ENCODE measurements at regions not wholly inside any gene's neighbourhood (a gene's known extent, or its start where the extent isn't known, plus 50 kb on each side); places are given as distances from the start of the nearest gene placed in this dataset.

DNA sequence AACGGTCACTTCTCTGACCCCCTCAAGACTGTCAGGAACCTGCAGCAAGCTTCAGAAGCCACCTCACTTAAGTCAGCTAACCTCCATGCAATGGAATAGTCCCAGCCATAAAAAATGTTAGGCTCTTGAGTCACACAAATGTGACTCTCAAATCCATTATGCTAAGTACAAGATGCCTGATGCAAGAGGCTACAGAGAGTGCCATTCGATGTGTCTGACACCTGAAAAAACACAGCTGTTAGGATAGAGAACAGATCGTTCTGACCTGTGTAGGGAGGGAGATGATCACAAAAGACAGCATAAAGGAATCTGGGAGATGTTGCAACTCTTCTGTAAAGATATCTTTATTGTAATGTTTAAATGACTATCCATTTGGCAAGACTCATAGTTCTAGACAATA is 712.4 kb downstream of the TBC1D22A start:
- DNase-seq: no peak

DNA sequence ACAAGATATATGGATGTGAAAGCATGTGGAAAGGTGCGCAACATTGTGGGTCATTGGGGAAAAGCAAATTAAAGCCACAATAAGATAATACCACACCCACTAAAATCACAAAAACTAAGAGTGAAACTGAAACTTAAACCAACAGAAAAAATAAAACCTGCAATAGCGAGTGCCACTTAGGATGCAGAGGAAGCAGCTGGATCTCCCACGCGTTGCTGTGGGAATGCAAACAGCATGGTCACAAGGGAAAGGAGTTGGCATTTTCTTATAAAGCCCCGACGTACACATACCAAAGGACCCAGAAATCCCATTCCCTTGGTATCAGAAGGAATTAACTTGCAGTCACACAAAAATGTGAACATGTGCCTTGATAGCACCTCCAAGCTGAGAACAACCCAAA is 712.0 kb downstream of the TBC1D22A start:
- no peak for DNase-seq

DNA sequence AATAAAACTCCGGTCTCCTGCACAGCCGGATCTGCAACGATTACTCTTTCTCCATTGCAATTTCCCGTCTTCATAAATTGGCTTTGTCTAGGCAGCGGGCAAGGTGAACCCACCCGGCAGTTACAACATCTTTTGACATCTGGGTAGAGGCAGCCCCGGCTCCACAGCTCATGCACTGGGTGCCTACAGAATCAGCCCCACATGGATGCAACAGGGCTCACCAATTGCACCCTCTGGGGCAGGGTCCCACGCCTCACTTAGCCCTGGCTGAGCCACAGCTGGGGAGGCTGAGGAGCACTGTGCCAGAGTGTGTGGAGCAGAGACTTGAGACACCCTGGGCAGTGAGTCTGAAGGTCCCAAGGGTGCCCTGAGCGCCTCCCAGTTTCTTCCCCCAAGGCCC is 710.2 kb downstream of the TBC1D22A start:
- DNase-seq: no peak

GRCh38 chr22:47471406-47471805 is 709.0 kb downstream of the TBC1D22A start:
- no peak for DNase-seq

GRCh38 chr22:47465809-47466208 is 703.4 kb downstream of the TBC1D22A start:
- DNase-seq: no peak

- no peak for DNase-seq
These were observed 702.8 kb downstream of the TBC1D22A start for GRCh38 chr22:47465222-47465621.

DNA sequence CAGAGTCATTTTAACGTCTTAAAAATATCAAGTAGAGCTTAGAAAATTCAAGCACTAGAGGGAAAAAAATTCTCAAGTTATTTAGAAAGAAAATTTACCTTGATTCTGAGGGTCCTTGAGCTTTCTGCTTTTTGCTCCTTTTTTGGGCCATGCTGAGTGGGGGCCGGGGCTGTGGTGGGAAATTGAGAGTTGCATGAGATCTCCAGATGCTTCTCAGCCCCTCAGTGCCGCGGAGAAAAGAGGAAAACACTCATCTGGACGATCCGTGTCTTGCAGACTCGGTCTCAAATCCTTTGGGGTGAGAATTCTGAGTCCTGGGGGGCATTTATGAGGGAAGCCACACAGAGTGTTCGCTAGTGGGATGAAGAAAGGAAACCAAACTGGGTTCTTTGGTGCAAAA is 700.8 kb downstream of the TBC1D22A start:
- DNase-seq: no peak

DNA sequence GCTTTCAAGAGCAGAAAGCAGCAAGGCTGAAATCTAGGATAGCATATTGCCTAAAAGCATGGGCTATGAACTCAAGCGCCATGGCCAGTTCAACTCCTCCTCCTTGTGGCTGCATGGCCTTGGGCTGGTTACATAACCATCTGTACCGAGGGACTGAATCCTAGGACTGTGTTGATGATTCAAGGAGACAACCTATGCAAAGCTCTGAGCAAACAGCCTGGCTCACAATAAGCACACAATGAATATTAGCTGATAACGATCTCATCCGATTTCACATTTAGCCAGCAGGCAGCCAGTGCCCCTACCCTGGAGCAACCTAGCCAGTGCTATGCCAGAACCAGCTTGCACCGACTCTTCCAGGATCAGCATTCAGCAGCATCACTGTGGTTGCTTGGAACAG is 698.4 kb downstream of the TBC1D22A start:
- no peak for DNase-seq

DNA sequence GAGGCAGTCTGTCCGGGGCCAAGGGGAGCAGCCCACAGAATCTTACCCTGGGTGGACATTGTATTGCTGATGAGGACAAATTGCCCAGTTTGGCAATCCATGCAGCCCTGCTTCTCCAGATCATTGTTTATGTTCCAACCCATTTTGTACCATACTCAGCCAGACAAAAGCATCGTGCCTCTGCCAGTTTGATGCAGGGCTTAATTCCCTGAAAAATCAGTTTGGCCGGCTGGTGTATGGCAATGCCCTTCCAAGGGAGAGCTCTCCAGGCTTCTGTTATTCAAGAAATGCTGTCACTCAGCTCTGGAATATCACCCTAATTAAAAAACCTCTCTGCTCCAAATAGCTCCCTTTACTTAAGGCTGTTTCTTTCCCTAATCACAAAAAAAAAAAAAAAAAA is 697.7 kb downstream of the TBC1D22A start:
- no peak for DNase-seq

GRCh38 chr22:47458348-47458747 is 695.9 kb downstream of the TBC1D22A start:
- DNase-seq: no peak

GRCh38 chr22:47457509-47458300 is 695.3 kb downstream of the TBC1D22A start:
- DNase-seq: no peak

GRCh38 chr22:47457021-47457420 is 694.6 kb downstream of the TBC1D22A start:
- no peak for DNase-seq

DNA sequence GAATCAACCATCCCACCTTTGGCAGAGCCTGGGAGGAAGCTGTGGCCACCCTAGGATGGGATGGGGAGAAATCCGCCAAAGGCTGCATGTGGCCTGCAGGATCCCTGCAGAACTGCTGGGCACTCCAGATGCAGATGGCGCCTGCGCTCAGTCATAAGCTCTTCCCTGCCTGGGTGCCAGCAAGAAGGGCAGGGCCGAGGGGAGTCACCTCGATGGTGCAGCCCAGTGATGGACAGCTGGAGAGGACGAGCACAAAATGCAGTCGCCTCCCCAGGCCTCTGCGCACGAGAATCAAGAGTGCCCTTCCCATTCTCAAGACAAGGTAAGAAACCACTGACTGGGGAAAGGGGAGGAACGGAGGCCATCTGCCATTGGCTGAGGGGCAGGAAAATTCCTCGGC is 693.6 kb downstream of the TBC1D22A start:
- DNase-seq: no peak

DNA sequence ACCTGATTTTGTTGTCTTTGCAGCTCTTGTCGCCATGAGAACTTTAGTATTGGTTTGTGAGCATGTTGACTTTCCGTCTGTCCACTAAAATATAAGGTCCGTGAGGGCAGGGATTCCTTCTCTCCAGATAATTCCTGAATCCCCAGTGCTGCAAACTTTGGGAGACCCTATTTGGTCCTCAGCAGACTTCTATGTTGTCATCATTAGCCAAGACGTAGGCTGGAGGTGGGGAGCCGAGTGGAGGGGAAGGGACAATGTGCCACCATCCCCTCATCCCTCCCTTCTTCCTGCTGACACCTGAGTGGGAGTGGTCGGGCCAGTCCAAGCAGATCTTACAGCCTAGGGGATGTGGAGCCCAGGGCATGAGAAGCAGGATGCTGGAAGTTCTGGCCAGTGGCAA is 690.6 kb downstream of the TBC1D22A start:
- no peak for DNase-seq

DNA sequence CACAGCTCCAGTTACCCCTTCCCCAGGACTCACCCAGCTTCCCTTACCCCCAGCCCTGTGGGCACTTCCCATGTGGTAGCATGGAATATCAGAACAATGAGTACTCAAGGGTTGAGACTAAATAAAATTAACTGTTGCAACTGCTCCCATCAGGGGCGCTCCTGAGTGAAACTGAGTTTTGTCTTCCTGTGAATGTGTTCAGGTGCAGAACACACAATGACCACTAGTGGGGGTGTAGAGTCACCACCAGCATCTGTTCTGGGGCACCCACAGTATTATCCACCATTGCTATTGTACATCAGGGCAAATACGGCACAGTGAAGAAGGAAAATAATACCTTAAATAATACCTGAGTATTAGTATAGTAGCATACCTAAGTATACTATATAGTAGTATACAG is 689.7 kb downstream of the TBC1D22A start:
- DNase-seq: no peak

GRCh38 chr22:47450876-47451475 is 688.5 kb downstream of the TBC1D22A start:
- no peak for DNase-seq

DNA sequence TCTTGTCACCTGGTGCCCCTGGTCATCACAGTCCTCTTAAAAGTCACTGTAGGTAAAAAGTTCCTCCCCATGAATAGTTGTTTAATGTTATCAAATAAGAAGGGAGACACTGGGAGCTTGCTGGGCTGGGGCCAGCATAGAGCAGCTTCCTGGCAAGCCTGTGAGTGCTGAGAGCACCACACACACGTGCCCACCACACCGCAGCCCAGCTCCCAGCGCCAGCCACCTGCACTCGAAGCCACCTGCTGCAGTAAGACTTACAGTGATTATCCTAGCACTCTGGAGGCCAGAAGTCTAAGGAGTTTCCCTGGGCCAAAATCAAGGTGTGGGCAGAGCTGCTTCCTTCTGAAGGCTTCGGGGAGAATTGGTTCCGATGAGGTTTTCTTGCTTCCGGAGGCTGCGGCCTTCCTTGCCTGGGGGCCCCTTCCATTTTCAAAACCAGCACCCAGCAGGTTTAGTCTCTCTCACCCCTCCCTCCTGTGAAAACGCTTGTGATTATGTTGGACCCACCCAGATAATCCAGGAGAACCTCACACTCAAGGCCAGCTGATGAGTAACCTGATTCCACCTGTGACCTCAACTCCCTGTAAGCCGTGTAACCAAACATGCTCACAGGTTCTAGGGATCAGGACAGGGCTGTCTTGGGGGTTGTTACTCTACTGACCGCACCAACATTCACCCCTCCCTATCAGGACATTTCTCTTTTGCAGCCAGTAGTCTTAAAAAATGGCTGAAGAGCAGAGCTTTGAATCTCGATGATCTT is 687.2 kb downstream of the TBC1D22A start:
- DNase-seq: no peak

DNA sequence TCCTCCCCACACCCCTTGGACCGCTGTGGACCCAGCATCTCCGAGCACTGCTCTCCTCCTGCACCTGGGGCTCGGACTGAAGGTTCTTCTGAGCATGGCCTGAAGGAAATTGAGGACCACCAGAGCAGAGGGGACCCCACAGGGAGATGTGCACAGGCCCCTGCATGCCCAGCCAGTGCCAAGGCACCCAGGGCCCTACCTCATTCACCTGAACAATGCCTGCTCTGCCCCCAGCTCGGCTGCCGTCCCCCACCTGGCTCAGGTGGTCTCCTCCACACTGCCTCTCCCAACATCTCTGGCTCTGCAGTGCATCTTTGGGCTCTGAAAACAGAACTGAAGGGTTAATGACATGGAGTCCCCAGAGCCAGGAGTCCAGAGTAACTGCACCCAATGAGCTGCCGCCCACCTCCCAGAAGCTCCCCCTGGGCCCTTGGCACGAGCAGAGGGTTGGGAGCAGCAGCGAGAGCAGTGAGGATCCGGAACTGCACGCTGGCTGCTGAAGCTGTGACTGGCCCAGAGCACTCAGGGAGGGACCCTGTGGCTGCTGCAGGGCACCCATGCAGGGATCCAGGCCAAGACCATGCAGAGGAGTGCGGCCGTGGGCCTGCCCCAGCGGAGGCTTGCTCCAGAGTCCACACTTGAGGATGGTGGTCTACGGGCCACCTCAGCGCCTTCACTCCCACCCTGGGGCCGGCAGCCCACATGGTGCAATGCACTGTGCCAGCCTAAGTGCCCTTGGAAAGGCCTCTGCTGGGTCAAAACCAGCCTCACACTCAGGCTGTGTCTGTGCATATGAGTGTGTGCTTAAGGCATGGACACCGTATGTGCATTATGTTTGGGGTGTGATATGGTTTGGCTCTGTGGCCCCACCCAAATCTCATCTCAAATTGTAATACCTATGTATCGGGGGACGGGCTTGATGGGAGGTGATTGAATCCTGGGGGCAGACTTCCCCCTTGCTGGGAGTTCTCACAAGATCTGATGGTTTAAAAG is 686.1 kb downstream of the TBC1D22A start:
- DNase-seq: no peak

- no peak for DNase-seq
These were observed 684.7 kb downstream of the TBC1D22A start for GRCh38 chr22:47446821-47447810.

DNA sequence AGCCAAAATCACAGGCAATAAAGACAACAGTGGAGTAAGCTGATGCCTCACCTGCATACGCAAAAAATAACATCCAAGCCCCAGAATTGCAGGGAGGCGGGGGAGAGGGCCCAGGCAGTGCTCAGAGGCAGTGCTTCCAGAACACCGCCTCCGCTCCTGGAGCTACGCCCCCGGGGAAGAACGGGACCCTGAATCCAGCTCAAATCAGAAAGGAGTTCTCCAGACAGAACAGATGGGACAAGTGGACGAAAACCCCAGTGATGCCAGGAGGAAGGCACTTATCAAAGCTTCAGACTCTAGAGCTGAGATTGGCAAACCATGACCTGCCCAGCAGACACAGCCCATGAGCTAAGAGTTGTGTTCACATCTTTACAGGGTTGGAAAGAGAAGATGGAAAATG is 683.9 kb downstream of the TBC1D22A start:
- no peak for DNase-seq

DNA sequence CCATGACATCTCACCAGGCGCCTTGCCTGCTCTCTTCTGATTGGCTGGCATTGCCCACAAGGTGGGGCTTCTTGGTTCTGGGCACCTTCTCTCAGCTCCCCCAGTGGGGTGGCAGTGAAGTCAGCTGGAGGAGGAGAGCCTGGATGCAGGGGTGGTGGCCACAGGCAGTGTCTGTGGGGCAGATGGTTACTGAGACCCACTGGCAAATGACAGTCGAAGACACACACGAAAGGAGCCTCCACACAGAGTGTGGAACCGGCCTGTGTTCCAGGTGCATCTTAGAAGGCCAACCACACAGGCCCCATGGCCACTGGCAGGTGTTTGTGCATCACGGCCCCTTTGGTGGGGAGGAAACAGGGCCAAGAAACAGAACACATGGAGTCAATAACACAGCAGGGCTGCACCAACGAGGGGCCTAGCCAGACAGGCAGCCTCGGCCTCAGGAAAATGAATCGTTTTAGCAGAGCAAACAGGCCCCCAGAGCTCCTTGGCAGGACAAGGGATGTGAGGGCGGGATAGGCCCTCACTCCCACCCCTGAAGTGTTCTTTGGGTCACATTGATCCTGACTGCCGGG is 683.4 kb downstream of the TBC1D22A start:
- no peak for DNase-seq
